ENCODE measurements at regions not wholly inside any gene's neighbourhood (a gene's known extent, or its start where the extent isn't known, plus 50 kb on each side); places are given as distances from the start of the nearest gene placed in this dataset.

DNA sequence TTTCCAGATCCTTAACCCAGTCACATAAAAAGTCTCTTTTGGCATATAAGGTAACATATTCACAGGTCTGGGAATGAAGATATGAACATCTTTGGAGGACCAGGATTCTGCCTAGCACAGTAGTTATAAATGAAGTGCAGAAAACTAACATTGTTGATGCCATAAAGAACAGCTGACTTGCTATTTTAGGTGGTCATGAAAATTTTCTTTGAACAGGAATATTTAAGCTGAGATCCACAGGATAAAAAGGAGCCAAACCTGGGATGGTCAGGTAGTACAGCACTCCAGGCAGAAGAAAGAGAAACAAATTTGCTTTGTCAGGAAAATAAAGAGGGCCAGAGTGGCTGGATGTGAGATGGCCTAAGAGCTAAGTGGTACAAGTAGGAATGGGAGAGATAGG is 80.0 kb downstream of the CENPW start:
- DNase-seq (ENCODE audit: low read depth), result no peak

DNA sequence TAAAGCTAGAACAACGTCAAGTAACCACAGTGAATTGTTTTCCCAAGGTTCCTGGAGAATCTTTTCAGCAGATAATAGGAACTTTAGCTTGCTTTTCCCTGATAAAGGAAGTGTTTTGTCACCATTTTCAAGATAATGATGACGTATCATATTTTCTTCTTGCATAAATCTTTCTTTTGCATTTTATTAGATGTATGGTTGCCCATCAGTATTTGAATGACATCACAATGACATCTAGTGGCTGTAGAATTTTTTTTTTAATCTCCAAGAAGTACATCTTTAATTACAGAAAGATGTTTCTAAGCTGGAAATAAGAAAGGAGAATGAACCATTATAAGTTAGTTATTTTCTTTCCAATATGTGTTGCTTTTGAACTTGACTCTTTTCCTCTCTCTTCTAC is 83.0 kb downstream of the CENPW start:
- DNase-seq (ENCODE audit: low read depth), result no peak

DNA sequence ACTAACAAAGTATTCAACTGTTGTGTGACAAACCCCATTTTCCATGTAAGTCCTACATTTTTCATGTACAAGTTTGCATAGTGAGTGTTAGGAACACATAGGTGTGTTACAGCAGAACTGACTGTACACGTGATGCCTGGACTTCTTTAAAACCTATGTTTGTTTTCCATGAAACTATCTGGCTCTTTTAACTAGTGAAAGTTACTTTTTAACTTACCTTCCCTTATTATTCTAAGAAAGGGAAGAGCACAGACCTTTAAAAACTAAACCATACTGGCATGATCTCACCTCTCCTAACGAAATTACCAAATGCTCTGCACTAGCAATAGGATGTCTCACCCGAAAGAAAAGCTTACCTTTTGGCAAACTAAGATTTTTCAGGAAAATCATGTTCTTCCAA is 87.8 kb downstream of the CENPW start:
- DNase-seq (ENCODE audit: low read depth), result peak; percentile 70

DNA sequence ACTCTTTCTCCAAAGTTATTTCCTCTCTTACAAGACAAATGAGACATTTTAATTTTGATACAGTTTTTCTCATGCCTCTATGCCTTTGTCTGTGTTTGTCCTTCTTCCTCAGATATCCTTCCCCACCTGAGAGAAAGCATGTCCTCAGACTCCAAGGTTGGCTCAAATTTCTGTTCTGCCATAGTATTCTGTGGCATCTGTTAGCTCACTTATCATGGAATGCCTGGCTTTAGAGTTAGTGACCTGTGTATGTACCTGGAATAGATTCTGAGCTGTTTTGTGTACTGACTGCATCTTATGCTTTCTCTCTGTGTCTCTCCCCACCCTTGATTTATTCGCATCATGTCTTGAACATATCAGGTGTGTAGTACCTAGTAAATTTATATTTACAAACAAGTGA is 90.0 kb downstream of the CENPW start:
- no peak for DNase-seq (ENCODE audit: low read depth)

DNA sequence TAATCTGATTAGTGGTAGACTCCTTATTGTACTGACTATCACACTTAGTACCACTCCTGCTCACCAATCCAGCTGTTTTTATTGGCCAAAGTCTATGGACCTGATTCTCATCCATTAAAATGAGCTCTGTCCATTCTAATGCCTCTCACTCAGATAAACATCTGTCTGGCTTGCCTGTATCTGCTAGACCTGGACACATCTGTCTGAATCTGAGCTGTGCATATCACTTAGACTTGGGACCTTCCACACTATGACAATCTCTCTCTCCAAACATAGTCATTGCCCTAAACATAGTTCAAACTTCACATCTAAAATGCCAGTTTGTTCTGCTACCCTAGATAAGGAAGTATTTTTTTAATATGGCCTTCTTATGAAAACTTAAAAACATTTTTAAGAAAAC is 92.6 kb downstream of the CENPW start:
- no peak for DNase-seq (ENCODE audit: low read depth)

DNA sequence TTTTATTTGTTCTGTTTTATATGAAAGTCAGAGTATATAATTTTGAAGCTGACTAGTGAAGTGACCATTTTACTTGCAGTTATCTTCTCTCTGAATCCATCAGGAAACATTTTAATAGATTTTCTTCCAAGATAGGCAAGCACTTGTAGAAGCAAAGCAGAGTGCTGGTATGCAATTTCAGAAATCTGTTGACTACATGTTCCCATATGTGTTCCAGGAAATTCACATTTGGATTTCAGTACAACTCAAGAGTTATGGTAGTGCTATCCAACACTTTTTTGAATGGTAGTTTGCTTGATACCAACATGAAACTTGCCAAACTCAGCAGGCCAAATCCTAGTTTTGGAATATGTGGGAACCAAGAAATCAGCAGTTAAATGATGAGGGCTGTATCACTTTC is 94.0 kb downstream of the CENPW start:
- DNase-seq (ENCODE audit: low read depth), result no peak

DNA sequence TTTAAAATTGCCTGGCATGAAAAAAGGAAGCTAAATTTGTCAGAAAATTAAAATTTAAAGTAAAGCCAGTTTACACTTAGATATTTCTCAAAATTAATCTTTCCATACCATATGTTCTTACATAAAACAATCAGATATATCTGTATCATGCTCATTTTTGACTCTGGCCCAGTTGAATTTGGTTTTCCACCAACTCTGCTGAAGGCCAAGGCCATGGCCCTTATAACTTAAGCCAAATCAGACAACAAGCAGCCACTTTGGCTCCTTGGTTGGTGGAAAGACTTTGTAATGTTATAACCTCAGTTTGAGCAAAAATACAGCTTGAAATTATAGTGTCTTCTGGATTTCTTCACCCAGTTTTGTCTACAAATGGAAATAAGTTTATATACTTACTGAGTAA is 97.3 kb downstream of the CENPW start:
- DNase-seq (ENCODE audit: low read depth), result no peak

DNA sequence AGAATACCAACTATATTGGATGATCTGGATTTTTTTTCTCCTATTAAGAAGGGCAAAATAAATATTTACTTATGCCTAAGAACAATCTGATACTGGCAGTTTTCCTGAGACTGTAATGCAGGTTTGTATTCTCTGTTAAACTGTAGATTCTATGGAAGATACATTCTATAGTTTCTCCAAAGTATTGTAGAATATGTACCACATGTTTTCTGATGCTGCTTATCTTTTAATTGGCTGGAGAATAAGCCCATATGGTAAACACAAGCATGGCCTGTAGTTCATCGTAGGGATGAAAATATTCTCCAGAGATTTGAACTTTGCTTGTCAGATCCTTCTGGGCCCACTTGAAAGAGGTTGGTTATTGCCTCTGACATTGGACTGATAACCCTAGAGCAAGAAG is 99.1 kb downstream of the CENPW start:
- DNase-seq (ENCODE audit: low read depth), result no peak

DNA sequence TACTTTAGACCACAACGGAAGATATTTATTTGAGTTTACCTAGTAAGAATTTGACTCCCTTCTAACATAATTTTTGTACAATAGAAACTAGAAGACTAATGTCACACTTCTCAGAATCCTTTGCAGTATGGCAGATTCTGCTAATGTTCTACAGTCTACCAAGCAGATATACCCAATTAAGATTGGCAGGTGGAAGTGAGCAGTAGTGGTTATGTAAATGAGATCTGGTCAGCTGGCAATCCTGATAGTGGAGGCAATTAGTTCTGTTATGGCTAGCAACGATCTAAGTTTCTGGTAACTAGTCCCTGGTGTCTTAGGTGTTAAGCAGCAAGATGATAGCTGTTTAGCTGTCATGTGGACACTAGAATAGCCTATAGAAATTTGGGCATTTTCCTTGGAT is 101.0 kb downstream of the CENPW start:
- no peak for DNase-seq (ENCODE audit: low read depth)

DNA sequence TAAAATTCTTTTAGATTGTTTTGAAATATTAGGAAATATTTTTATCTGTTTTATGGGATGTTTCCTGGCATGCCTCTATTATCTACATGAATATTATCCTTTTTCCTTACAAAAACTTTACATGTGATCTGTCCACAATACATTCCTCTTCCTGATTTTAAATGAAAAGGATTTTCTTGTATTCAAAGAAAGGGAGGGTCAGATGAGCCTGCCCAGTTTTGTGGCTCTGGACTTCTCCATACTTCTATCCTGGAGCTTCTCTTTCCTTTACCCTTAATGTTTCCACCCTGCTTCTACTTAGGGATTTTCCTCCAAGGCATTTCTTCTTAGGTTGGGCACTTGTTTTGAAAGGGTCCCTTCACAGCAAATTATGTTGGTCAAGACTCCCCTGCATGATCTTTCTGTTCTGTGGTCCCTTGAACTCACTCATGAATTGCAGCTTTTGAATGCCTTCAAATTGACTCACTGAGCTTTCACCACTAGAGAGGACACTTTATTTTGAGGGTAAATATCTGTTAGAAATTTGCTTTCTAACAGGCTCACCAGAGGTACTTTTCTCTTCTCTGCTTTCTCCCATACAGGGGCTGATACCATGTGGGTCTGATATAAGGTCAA is 104.9 kb downstream of the CENPW start:
- DNase-seq (ENCODE audit: low read depth), result peak; percentile 72

DNA sequence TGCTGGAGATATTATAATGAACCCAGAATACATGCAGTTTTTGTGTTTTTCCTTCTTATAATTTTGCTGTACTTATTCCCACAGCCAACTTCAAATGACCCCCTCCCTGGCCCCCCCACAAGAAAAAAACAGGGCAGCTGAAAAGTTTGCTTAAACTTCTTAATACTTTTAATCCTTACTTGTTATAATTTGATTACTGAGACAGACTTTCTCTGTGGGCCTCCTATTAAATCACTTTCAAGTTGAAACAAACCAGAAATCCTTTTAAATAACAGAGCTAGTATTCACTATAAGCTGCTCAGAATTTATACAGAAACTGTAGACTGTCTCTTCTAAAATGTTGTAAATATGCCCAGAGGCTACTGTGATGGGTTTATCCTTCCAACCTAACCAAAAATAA is 106.3 kb downstream of the CENPW start:
- DNase-seq (ENCODE audit: low read depth), result no peak

DNA sequence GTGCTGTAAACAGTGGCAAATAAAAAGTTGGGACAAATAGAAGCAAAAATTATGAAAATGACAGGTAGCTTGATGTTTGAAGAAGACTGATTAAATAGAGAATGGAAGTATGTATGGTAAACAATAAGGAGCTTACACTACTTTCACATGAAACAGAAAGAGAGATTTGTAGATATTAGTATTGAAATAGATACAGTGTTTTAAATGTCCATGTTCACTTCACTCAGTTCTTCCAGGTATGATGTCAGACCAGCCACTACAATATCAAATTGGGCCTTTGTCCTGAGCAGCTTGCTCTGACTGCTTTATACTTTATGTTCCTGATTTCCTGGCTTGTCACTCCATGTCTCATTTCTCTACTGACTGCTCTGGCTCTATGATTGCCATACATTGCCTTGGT is 107.5 kb downstream of the CENPW start:
- DNase-seq (ENCODE audit: low read depth), result no peak

DNA sequence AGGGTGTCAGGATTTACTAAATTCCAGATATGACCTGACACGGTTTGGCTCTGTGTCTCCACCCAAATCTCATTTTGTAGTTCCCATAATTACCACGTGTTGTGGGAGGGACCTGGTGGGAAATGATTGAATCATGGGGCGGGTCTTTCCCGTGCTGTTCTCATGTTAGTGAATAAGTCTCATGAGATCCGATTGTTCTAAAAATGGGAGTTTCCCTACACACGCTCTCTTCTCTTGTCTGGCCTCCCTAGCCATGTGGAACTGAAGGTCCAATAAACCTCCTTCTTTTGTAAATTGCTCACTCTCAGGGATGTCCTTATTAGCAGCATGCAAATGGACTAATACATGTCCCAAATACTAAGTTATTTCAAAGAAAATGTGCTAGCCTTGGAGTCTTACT is 121.1 kb downstream of the CENPW start:
- DNase-seq (ENCODE audit: low read depth), result no peak

DNA sequence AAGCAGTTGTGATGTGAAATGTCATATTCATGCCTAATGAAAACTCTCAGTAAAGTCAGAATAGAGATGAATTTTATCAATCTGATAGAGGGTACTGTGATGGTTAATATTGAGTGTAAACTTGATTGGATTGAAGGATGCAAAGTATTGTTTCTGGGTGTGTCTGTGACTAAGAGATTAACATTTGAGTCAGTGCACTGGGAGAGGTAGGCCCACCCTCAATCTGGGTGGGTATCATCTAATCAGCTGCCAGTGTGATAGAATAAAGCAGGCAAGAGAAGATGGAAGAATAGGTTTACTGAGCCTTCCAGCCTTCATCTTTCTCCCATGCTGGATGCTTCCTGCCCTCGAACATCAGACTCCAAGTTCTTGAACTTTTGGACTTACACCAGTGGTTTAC is 124.3 kb downstream of the CENPW start:
- no peak for DNase-seq (ENCODE audit: low read depth)

DNA sequence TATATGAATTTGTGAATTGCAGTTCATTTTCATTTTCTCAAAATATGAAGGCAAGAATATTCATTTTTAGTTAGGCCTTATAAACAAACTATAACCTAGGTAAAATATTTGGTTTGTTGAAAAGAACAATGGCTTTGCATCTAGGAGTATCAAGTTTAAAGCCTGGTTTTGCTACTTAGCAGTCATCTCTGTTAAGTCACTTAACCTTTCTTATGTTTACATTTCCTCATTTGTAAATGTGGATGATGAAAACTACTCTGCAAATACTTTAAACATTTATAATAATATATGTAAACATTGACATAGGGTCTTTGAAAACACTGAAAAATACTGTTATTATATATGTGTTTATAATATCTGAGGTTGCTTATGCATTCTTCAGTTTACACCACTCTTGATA is 135.5 kb downstream of the CENPW start:
- DNase-seq (ENCODE audit: low read depth), result no peak

DNA sequence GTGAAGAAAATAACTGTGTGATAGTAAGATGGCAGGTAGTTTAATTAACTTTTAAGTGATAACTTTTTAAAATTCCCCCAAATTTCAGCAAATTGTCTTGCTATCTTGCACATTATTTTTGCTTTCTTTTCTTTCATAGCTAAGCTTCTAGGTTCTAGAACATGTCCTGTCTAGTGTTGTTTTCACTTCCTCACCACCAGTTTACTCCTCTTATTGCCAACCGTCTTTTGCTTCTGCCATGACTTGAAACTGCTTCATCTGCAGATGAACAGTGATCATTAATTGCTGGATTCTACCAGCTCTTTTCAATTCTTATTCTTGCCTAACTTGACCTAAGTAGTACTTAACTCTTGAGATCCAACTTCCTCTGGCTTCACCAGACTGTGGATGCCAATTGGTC is 137.8 kb downstream of the CENPW start:
- DNase-seq (ENCODE audit: low read depth), result no peak

DNA sequence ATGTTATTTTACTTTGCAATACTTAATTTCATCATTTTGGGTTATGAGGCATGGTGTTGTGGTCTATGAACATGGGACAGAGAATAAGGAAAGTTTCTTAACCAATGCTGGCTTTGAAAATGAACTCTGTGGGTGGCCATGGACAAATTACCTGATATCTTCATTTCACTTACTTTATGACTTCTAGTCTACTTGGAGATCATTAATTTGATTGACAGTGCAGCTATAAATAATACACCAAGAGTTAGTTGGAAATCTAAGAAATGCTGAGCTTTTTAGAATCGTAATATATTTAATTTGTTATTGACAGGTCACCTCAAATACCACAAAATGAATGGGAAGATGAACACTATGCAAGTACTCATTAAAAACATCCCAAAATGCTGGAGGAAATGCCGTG is 140.4 kb downstream of the CENPW start:
- DNase-seq (ENCODE audit: low read depth), result no peak

DNA sequence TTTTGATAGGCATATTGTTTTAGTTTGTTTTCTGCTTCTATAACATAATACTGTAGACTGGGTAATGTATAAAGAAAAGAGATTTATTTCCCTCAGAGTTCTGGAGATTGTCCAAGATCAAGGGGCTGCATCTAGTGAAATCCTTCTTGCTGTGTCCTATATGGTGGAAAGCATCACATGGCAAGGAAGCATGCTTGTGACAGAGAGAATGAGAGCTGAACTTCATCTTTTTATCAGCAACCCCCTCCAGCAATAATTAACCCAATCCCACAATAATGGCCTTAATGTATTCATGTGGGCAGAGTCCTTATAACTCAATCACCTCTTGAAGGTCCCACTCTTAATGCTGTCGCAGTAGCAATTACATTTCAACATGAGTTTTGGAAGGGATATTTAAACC is 141.4 kb downstream of the CENPW start:
- DNase-seq (ENCODE audit: low read depth), result no peak

DNA sequence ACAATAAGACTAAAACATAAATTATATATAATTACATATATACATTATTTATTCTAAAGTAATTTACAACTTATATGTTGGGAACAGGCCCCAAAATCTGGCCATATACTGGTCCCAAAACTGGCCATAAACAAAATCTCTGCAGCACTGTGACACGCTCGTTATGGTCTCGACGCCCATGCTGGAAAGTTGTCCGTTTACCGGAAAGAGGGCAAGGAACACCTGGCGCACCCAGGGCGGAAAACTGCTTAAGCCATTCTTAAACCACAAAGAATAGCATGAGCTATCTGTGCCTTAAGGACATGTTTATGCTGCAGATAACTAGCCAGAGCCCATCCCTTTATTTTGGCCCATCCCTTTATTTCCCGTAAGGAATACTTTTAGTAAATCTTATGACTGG is 164.9 kb downstream of the CENPW start:
- no peak for DNase-seq (ENCODE audit: low read depth)

DNA sequence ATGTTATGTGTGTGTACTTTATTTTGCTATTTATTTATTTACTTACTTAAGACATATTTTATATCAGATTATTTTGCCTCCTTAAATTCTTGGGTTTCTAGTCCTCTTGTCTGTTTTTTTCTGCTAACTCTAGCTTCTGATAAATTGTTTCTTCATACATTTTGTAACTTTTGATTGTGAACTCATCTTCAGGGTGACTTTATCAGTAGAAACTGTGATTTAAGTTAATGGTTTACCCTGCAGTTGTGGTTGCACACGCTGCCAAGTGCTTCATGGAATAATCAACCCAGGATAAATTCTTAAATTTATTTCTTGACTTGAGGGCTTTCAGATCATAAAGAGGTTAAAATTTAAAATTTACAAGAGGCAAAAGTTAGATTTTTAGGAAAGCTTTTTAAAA is 173.3 kb downstream of the CENPW start:
- peak; percentile 72 for DNase-seq (ENCODE audit: low read depth)

DNA sequence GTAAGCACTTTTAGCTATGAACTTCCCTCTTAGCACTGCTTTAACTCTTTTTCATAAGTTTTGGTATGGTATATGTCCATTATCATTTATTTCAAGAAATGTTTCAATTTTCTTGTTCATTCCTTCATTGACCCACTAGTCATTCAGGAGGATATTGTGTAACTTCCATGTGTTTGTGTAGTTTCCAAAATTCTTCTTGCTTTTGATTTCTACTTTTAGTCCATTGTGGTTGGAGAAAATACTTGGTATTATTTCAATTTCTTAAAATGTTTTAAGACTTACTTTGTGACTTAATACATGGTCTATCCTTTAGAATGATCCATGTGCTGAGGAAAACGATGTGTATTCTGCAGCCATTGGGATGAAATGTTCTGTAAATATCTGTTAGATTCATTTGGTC is 176.5 kb downstream of the CENPW start:
- no peak for DNase-seq (ENCODE audit: low read depth)

DNA sequence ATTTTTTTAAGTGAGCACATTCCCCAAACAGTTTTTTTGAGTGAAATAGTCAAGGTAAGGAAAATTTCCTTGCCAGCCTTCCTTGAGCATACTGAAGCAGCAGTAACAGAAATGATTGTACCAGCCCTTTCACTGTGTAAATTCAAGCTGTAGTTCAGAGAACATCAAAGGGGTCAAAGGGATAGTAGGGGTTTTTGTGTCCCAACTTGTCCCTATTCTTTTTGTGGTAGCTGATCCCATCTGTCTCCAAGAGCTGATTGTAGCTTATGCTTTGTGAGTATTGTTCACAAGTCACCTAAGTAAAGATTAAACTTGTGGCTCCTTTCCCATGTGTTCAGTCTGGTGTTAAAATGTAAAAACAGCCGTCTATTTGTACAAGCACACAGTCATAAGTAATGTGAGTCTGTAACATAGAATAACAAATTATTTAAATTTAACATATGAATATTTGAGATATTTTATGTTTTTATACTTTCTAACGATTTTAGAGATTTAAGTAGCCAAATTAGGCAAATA is 185.0 kb downstream of the CENPW start:
- DNase-seq (ENCODE audit: low read depth), result peak; percentile 58

DNA sequence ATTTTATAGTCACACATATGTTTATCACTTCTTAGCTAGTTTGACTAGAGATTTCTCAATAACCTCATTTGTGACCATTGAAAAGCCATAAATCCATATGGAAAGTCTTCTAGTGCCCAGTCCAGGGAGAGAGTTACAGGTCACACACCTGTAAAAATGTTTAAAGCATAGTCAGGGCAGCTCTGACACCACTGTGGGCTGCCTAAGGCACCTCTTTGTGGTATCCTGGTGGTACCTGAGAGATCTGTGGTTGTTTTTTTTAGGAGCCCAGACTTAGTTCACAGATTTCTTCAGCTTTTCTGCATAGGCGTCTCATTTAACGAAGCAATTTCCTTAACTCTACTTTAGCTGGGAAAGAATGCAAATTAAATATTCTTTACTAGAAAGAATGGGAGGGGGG is 186.6 kb downstream of the CENPW start:
- DNase-seq (ENCODE audit: low read depth), result no peak

DNA sequence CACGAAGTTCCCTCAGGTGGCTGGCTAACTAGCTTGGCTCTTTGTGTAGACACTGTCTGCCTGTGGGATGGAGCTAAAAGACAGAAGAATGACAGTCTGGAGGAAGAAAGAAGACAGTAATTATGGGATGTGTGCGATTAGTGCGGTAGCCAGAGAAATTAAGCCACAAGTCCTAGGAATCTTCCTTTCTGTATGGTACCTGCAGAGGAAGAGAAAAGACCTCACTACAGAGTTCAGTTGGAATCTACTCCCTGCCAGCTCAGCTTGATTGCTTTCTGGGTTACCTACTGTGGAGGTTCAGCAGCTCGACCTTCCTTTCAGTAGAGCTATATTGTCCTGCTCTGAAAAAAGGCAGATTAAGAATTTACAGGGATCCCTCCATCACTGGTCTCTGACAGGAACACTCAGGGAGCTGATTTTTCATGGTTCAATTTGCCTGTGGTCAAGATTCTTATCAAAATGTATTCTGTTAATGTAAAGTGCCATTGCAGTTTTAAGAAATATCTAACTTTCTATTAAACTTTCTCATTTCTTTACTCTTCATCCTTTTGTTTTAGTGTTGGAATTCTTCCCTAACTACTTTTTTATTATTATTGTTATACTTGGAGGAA is 187.2 kb downstream of the CENPW start:
- DNase-seq (ENCODE audit: low read depth), result no peak
